Esophagus squamous epithelium (tissue), 5 donors: ENCODE measurements at regions not wholly inside any gene's neighbourhood (a gene's known extent, or its start where the extent isn't known, plus 50 kb on each side); places are given as distances from the start of the nearest gene placed in this dataset.

Source experiments
- DNase-seq: peaks from one replicate; lab custom pipeline; 2025; lab: John Stamatoyannopoulos, UW
- H3K27ac ChIP-seq, 4 donors: fragments of 200-600 bp; sonication (generic); one replicate each; pipeline ENCODE4 v1.5.1; 2016 to 2019; ENCODE audit warnings: mild to moderate bottlenecking in 1 of 4
- H3K27me3 ChIP-seq, 4 donors: fragments of 200-600 bp; sonication (generic); 1 replicate in 3 of 4; 2 replicates in 1 of 4; pipeline versions ENCODE4 v1.5.1 to v1.6.0; 2017 to 2021; ENCODE audit warnings: antibody characterized with exemption in 1 of 4
- H3K36me3 ChIP-seq, 3 donors: fragments of 200-600 bp; sonication (generic); one replicate each; pipeline ENCODE4 v1.5.1; 2016 to 2019
- H3K4me1 ChIP-seq, 3 donors: fragments of 200-600 bp; sonication (generic); one replicate each; pipeline ENCODE4 v1.5.1; 2017 to 2019
- H3K4me3 ChIP-seq, 4 donors: fragments of 200-600 bp; sonication (generic); 1 replicate in 3 of 4; 2 replicates in 1 of 4; pipeline ENCODE4 v1.5.1; 2016 to 2019; ENCODE audit warnings: mild to moderate bottlenecking in 2 of 4, moderate library complexity in 1 of 4
- H3K9me3 ChIP-seq, 3 donors: fragments of 200-600 bp; sonication (generic); one replicate each; pipeline ENCODE4 v1.5.1; 2016 to 2019
- CTCF ChIP-seq, 6 experiments: fragments of 450-650 bp in 4 of 6; fragments of 200-600 bp in 2 of 6; sonication (generic) in 2 of 6; IDR thresholded peaks; one replicate each; pipeline ENCODE4 v1.5.1; 2016 to 2019; ENCODE audit warnings: antibody characterized with exemption in 6 of 6, mild to moderate bottlenecking in 4 of 6, moderate library complexity in 4 of 6
- POLR2A ChIP-seq, 4 donors: fragments of 450-650 bp; IDR thresholded peaks; one replicate each; pipeline ENCODE4 v1.6.1; 2017; ENCODE audit warnings: antibody characterized with exemption in 4 of 4, mild to moderate bottlenecking in 4 of 4, moderate library complexity in 3 of 4
- WGBS, 2 donors: methylation state at CpG; one replicate each; pipeline ENCODE4 v1.1.5; 2018; 5-methylcytosine and 5-hydroxymethylcytosine counted together
- intact Hi-C: fragments of 100-400 bp; cut with DNase I; formaldehyde crosslinking; loops from one replicate; pipeline ENCODE4 v1.15.0; 2022
- donor health status: DM: yes; HTN: yes; CAD: no.

DNA sequence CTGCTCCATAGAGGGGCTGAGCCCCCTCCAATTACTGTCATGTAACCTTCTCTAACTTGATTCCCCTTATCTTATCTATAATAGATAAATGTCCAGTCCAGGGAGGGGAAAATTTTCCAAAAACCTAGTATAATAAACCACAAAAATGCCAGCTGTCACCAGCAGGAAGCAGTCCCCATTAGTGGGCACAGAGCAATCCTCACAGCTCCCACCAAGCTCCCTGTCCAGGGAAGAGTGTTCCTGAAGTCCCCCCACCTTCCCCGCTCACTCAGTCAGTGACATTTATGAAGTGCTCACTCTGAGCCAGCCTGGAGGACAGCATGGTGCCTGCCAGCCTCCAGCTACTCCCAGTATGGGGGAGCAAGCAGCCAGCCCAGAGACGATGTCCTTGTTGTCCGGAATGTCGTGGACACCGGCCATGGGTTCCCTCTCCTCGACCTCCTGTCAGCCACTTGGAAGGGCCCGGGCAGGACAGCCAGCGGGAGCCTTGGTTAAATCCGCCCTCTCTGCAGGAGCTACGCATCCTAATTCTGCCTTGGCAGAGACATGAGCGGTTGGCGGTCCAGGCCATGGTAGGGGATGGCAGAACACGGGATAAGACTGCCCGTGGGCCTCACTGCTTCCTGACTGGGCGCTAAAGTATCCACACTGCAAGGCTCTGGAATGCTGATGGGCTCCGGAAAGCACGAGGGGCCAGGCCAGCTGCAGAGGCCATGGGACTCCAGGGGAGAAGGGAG lies 102.0 kb upstream of the CDH5 start:
- DNase-seq = no peak
- intact Hi-C loops = no loop called here
- H3K27me3 ChIP-seq = peaks cover 0 to under 1% (median 0%) of the 10 kb centered on the region in 4 donors
- peak overlapping the region in 1 of 4 donors; percentile 44 for H3K27ac ChIP-seq
- peaks cover 6 to 60% (median 25%) of the 10 kb centered on the region in 3 donors for H3K4me1 ChIP-seq
- H3K9me3 ChIP-seq = no peaks in the 10 kb centered on the region
- 75 to 86% methylated on average over 1 to 9 of the region's 17 CpGs for WGBS, 2 donors
- no peak overlapping the region for H3K4me3 ChIP-seq
- no peaks in the 10 kb centered on the region for H3K36me3 ChIP-seq
- TF ChIP-seq CTCF (IDR thresholded peaks at IDR 0.05) (no peak), POLR2A (IDR thresholded peaks at IDR 0.05) (no peak)

GRCh38 chr16:66263973-66264310 lies 102.5 kb upstream of the CDH5 start:
- no peak for DNase-seq
- intact Hi-C loops = no loop called here
- no peak overlapping the region for H3K27ac ChIP-seq

DNA sequence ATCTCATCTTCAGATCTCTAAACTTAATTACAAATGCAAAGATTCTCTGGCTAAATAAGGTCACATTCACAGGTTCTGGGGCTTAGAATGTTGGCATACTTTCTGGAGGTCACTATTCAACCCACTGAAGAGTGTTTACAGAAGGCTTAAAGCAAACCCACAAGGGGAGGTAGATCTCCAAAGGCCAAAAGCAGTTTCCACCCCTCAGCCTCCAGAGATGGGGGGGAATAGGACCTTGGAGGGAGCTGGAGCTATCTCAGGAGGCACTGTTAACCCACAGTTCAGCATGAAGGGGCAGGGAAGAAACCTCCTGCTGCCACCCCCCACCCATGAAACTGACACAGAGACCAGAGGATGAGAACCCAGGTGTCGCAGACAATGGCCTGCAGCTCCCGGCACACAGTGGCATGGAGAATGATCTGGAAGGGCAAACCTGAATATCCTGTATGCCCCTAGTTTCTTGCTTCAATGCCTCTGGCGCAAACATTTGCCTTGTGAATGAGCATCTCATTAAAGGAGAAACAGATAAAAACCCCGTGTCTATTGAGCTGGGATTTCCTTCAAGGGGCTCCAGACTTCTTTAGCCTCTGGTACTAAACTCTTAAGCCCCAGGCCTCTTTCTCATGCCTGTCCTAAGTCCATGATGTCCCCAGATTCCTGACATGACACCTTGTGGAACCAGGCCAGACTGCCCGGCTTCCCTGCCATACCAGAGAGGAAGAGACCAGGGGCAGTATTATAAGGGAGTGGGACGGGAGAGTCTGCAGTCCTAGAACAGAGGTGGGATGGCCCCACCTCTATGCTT lies 103.1 kb upstream of the CDH5 start:
- no peak for DNase-seq
- WGBS, 2 donors = 74 to 81% methylated on average over 4 to 6 of the region's 6 CpGs
- Histone ChIP-seq H3K4me3 (no peak overlapping the region), H3K9me3 (no peaks in the 10 kb centered on the region), H3K4me1 (peaks cover 6 to 55% (median 25%) of the 10 kb centered on the region in 3 donors), H3K27me3 (no peaks in the 10 kb centered on the region), H3K36me3 (no peaks in the 10 kb centered on the region), H3K27ac (peak overlapping the region in 1 of 4 donors; percentile 21)
- TF ChIP-seq CTCF (IDR thresholded peaks at IDR 0.05) (no peak), POLR2A (IDR thresholded peaks at IDR 0.05) (no peak)
- intact Hi-C loops = no loop called here

More at GRCh38 chr16:66263973-66264310, 102.5 kb upstream of the CDH5 start:
- no peaks in the 10 kb centered on the region for H3K27me3 ChIP-seq
- H3K4me3 ChIP-seq = no peak overlapping the region
- WGBS, 2 donors = 50 to 75% methylated on average over 1 of the region's 1 CpG
- no peaks in the 10 kb centered on the region for H3K36me3 ChIP-seq
- H3K4me1 ChIP-seq = peaks cover 6 to 60% (median 25%) of the 10 kb centered on the region in 3 donors
- TF ChIP-seq POLR2A (IDR thresholded peaks at IDR 0.05) (no peak), CTCF (IDR thresholded peaks at IDR 0.05) (no peak)
- H3K9me3 ChIP-seq = no peaks in the 10 kb centered on the region

DNA sequence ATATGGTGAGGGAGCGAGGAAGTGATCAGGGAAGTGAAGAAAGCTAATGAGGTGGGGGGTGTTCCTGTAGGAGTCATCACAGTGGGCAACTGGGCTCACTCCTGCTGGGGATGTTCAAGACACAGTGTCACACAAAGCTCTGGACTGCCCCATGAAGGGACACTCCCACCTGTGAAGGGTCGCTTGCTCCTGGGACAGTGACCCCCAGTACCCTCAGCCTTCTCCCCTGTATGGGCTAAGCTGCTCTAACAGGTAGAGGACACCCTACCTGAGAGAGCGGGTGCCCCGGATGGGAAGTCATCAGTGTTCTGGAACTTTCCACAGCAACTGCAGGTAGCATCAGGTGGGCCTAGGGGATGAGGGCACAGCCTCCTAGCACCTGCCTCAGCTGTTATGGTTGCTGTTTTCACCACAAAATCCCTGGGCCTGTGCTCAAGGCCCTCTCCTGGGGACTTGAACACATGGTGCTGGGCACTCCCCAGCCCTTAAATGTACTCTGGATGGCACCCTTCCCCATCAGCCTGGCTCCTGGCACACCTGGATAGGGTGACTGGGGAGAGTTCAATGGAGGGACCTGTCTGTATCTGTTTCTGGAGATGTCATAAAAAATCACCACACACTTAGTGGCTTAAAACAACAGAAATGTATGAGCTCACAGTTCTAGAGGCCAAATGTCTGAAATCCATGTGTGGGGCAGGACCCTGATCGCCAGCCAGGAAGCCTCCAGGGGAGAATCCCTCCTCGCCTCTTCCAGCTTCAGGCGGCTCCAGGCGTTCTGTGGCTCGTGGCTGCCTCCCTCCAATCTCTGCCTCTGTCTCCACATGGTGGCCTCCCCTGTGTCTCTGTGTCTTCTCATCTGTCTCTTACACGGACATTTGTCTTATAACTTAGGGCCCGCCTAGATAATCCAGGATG lies 104.0 kb upstream of the CDH5 start:
- TF ChIP-seq CTCF (IDR thresholded peaks at IDR 0.05) (no peak), POLR2A (IDR thresholded peaks at IDR 0.05) (no peak)
- Histone ChIP-seq H3K9me3 (no peaks in the 10 kb centered on the region), H3K36me3 (no peaks in the 10 kb centered on the region), H3K27ac (peak overlapping the region in 1 of 4 donors; percentile 58), H3K4me3 (no peak overlapping the region), H3K4me1 (peaks cover 6 to 47% (median 25%) of the 10 kb centered on the region in 3 donors), H3K27me3 (no peaks in the 10 kb centered on the region)
- WGBS, 2 donors = 49 to 50% methylated on average over 8 to 9 of the region's 11 CpGs
- intact Hi-C loops = no loop called here
- DNase-seq = no peak
